ENCODE measurements at regions not wholly inside any gene's neighbourhood (a gene's known extent, or its start where the extent isn't known, plus 50 kb on each side); places are given as distances from the start of the nearest gene placed in this dataset.

DNA sequence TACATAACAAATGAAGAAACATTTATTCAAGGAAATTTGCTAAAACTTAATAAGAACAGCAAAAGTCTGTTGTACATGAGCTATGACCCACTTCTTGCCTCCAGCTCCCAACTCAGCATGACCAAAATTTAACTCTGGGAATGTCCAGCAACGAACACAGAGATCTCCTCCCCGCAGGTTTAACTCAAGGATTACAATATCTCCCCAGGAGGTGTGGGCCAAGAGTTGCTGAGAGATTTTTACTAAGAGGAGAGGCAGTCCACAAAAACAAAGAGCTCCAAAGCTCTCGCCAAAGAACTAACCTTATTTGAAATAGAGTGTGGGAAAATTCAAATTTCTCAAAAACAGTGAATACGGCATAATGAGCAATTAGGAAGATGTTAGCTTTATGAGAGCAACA lies 318.5 kb downstream of the GRB14 start:
- Histone ChIP-seq H3K27me3 (ENCODE audit: control insufficient read depth in 3 of 3, insufficient read depth in 3 of 3, low read depth in 1 of 3, low read length in 3 of 3) (no peaks in the 10 kb centered on the region), H3K9me3 (replicated peaks in 1 of 2; ENCODE audit: control insufficient read depth in 2 of 2, insufficient read depth in 1 of 2, low read depth in 1 of 2, low read length in 2 of 2) (no peaks in the 10 kb centered on the region), H2BK120ac (ENCODE audit: low read depth, low read length) (no peak overlapping the region), H2AFZ (ENCODE audit: low read length) (peak overlapping the region; percentile 59), H3K4me3 (ENCODE audit: low read length in 2 of 2) (no peak overlapping the region), H3K79me1 (ENCODE audit: low read depth, low read length) (no peaks in the 10 kb centered on the region), H2BK15ac (ENCODE audit: low read length) (no peak overlapping the region), H3K23ac (ENCODE audit: low read depth, low read length, poor library complexity) (no peak overlapping the region), H2AK5ac (ENCODE audit: low read depth, low read length) (no peak overlapping the region), H4K8ac (ENCODE audit: low read depth, low read length) (no peak overlapping the region), H4K91ac (ENCODE audit: low read depth, low read length, poor library complexity) (no peak overlapping the region), H3K4me1 (ENCODE audit: control insufficient read depth in 2 of 2, insufficient read depth in 1 of 2, low read depth in 1 of 2, low read length in 2 of 2) (no peaks in the 10 kb centered on the region), H3K9ac (ENCODE audit: low read depth, low read length, poor library complexity) (no peak overlapping the region), H2BK5ac (ENCODE audit: low read length) (no peak overlapping the region), H3K4me2 (ENCODE audit: insufficient read depth, low read length, poor library complexity, severe bottlenecking) (no peak overlapping the region), H3K14ac (ENCODE audit: low read length) (no peak overlapping the region), H3K36me3 (replicated peaks in 1 of 2; ENCODE audit: control insufficient read depth in 2 of 2, insufficient read depth in 2 of 2, low read length in 2 of 2) (no peaks in the 10 kb centered on the region), H2BK12ac (ENCODE audit: low read length) (no peak overlapping the region), H3K18ac (ENCODE audit: low read length) (no peak overlapping the region), H3K27ac (replicated peaks; ENCODE audit: low read length) (peak overlapping the region; percentile 79), H3K4ac (ENCODE audit: low read length) (no peak overlapping the region)
- WGBS, 2 donors (ENCODE audit: extremely low coverage in 2 of 2, insufficient read length in 2 of 2, insufficient replicate concordance in 1 of 2), result no CpG with 5 or more reads among the region's 4 CpGs
- DNase-seq (ENCODE audit: low spot score), result peak; percentile 59

GRCh38 chr2:164288235-164288634 lies 333.0 kb downstream of the GRB14 start:
- H2BK5ac ChIP-seq (ENCODE audit: low read length), result no peak overlapping the region
- no peak overlapping the region for H3K18ac ChIP-seq (ENCODE audit: low read length)

GRCh38 chr2:164287056-164287455 lies 334.2 kb downstream of the GRB14 start:
- no CpG with 5 or more reads among the region's 2 CpGs for WGBS, 2 donors (ENCODE audit: extremely low coverage in 2 of 2, insufficient read length in 2 of 2, insufficient replicate concordance in 1 of 2)
- no peak overlapping the region for H2AFZ ChIP-seq (ENCODE audit: low read length)
- H2BK120ac ChIP-seq (ENCODE audit: low read depth, low read length), result no peak overlapping the region
- H3K18ac ChIP-seq (ENCODE audit: low read length), result no peak overlapping the region
- no peak for DNase-seq (ENCODE audit: low spot score)
- no peak overlapping the region for H4K91ac ChIP-seq (ENCODE audit: low read depth, low read length, poor library complexity)
- H3K4ac ChIP-seq (ENCODE audit: low read length), result no peak overlapping the region
- no peaks in the 10 kb centered on the region for H3K36me3 ChIP-seq (replicated peaks in 1 of 2; ENCODE audit: control insufficient read depth in 2 of 2, insufficient read depth in 2 of 2, low read length in 2 of 2)
- H2AK5ac ChIP-seq (ENCODE audit: low read depth, low read length), result no peak overlapping the region
- H3K79me1 ChIP-seq (ENCODE audit: low read depth, low read length), result no peaks in the 10 kb centered on the region
- no peak overlapping the region for H3K4me3 ChIP-seq (ENCODE audit: low read length in 2 of 2)
- no peak overlapping the region for H3K14ac ChIP-seq (ENCODE audit: low read length)
- no peaks in the 10 kb centered on the region for H3K27me3 ChIP-seq (ENCODE audit: control insufficient read depth in 3 of 3, insufficient read depth in 3 of 3, low read depth in 1 of 3, low read length in 3 of 3)
- H4K8ac ChIP-seq (ENCODE audit: low read depth, low read length), result no peak overlapping the region
- H3K4me1 ChIP-seq (ENCODE audit: control insufficient read depth in 2 of 2, insufficient read depth in 1 of 2, low read depth in 1 of 2, low read length in 2 of 2), result peaks cover 0 to 2% of the 10 kb centered on the region in 2 donors
- H3K27ac ChIP-seq (replicated peaks; ENCODE audit: low read length), result no peak overlapping the region
- no peak overlapping the region for H3K4me2 ChIP-seq (ENCODE audit: insufficient read depth, low read length, poor library complexity, severe bottlenecking)
- H3K9me3 ChIP-seq (replicated peaks in 1 of 2; ENCODE audit: control insufficient read depth in 2 of 2, insufficient read depth in 1 of 2, low read depth in 1 of 2, low read length in 2 of 2), result peaks cover 0 to 3% of the 10 kb centered on the region in 2 donors
- H2BK15ac ChIP-seq (ENCODE audit: low read length), result no peak overlapping the region
- no peak overlapping the region for H2BK12ac ChIP-seq (ENCODE audit: low read length)
- H3K9ac ChIP-seq (ENCODE audit: low read depth, low read length, poor library complexity), result no peak overlapping the region
- H3K23ac ChIP-seq (ENCODE audit: low read depth, low read length, poor library complexity), result no peak overlapping the region
- H2BK5ac ChIP-seq (ENCODE audit: low read length), result no peak overlapping the region

More at GRCh38 chr2:164288235-164288634, 333.0 kb downstream of the GRB14 start:
- H3K9me3 ChIP-seq (replicated peaks in 1 of 2; ENCODE audit: control insufficient read depth in 2 of 2, insufficient read depth in 1 of 2, low read depth in 1 of 2, low read length in 2 of 2), result peaks cover 0 to 3% of the 10 kb centered on the region in 2 donors
- no peak overlapping the region for H3K4me2 ChIP-seq (ENCODE audit: insufficient read depth, low read length, poor library complexity, severe bottlenecking)
- H3K4me3 ChIP-seq (ENCODE audit: low read length in 2 of 2), result no peak overlapping the region
- H3K4ac ChIP-seq (ENCODE audit: low read length), result no peak overlapping the region
- H3K14ac ChIP-seq (ENCODE audit: low read length), result no peak overlapping the region
- H2BK120ac ChIP-seq (ENCODE audit: low read depth, low read length), result no peak overlapping the region
- no peak overlapping the region for H2BK12ac ChIP-seq (ENCODE audit: low read length)
- H3K23ac ChIP-seq (ENCODE audit: low read depth, low read length, poor library complexity), result no peak overlapping the region
- no peaks in the 10 kb centered on the region for H3K27me3 ChIP-seq (ENCODE audit: control insufficient read depth in 3 of 3, insufficient read depth in 3 of 3, low read depth in 1 of 3, low read length in 3 of 3)
- WGBS, 2 donors (ENCODE audit: extremely low coverage in 2 of 2, insufficient read length in 2 of 2, insufficient replicate concordance in 1 of 2), result no CpG with 5 or more reads among the region's 4 CpGs
- no peak overlapping the region for H2AFZ ChIP-seq (ENCODE audit: low read length)
- H3K9ac ChIP-seq (ENCODE audit: low read depth, low read length, poor library complexity), result no peak overlapping the region
- H3K4me1 ChIP-seq (ENCODE audit: control insufficient read depth in 2 of 2, insufficient read depth in 1 of 2, low read depth in 1 of 2, low read length in 2 of 2), result peaks cover 0 to 2% of the 10 kb centered on the region in 2 donors
- H3K36me3 ChIP-seq (replicated peaks in 1 of 2; ENCODE audit: control insufficient read depth in 2 of 2, insufficient read depth in 2 of 2, low read length in 2 of 2), result no peaks in the 10 kb centered on the region
- H2BK15ac ChIP-seq (ENCODE audit: low read length), result no peak overlapping the region
- H4K91ac ChIP-seq (ENCODE audit: low read depth, low read length, poor library complexity), result no peak overlapping the region
- DNase-seq (ENCODE audit: low spot score), result no peak
- no peak overlapping the region for H4K8ac ChIP-seq (ENCODE audit: low read depth, low read length)
- no peak overlapping the region for H2AK5ac ChIP-seq (ENCODE audit: low read depth, low read length)
- no peaks in the 10 kb centered on the region for H3K79me1 ChIP-seq (ENCODE audit: low read depth, low read length)
- H3K27ac ChIP-seq (replicated peaks; ENCODE audit: low read length), result no peak overlapping the region

DNA sequence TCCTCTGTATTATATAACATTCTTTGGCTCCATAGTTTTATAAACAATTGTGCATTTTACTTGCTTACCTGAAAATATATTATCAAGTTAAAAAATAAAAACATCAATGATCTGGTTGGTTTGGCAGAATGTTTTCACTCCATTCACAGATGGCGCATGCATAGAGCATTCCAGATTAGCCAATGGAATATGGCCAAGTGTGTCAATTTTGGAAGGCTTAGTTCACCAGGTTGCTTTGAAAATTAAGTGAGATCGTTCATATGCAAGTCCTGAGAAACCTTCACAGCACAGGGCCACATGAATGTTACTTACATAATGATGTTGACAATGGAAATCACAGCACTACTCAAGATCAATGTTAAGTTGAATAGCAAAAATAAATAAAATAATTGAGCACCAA lies 335.7 kb downstream of the GRB14 start:
- no peak overlapping the region for H3K27ac ChIP-seq (replicated peaks; ENCODE audit: low read length)
- no peak overlapping the region for H4K8ac ChIP-seq (ENCODE audit: low read depth, low read length)
- H3K4me3 ChIP-seq (ENCODE audit: low read length in 2 of 2), result no peak overlapping the region
- no peaks in the 10 kb centered on the region for H3K79me1 ChIP-seq (ENCODE audit: low read depth, low read length)
- no peak overlapping the region for H2BK15ac ChIP-seq (ENCODE audit: low read length)
- no peak overlapping the region for H3K14ac ChIP-seq (ENCODE audit: low read length)
- H3K4me2 ChIP-seq (ENCODE audit: insufficient read depth, low read length, poor library complexity, severe bottlenecking), result no peak overlapping the region
- no peak overlapping the region for H3K9ac ChIP-seq (ENCODE audit: low read depth, low read length, poor library complexity)
- no peak for DNase-seq (ENCODE audit: low spot score)
- no peaks in the 10 kb centered on the region for H3K36me3 ChIP-seq (replicated peaks in 1 of 2; ENCODE audit: control insufficient read depth in 2 of 2, insufficient read depth in 2 of 2, low read length in 2 of 2)
- no peak overlapping the region for H2BK12ac ChIP-seq (ENCODE audit: low read length)
- H3K27me3 ChIP-seq (ENCODE audit: control insufficient read depth in 3 of 3, insufficient read depth in 3 of 3, low read depth in 1 of 3, low read length in 3 of 3), result no peaks in the 10 kb centered on the region
- H3K9me3 ChIP-seq (replicated peaks in 1 of 2; ENCODE audit: control insufficient read depth in 2 of 2, insufficient read depth in 1 of 2, low read depth in 1 of 2, low read length in 2 of 2), result peaks cover 0 to 3% of the 10 kb centered on the region in 2 donors
- whole genome bisulfite sequencing, 2 donors (ENCODE audit: extremely low coverage in 2 of 2, insufficient read length in 2 of 2, insufficient replicate concordance in 1 of 2), result no CpG with 5 or more reads among the region's 2 CpGs
- H3K23ac ChIP-seq (ENCODE audit: low read depth, low read length, poor library complexity), result no peak overlapping the region
- H2BK120ac ChIP-seq (ENCODE audit: low read depth, low read length), result no peak overlapping the region
- H3K4ac ChIP-seq (ENCODE audit: low read length), result no peak overlapping the region
- no peak overlapping the region for H2AK5ac ChIP-seq (ENCODE audit: low read depth, low read length)
- peaks cover 0 to 2% of the 10 kb centered on the region in 2 donors for H3K4me1 ChIP-seq (ENCODE audit: control insufficient read depth in 2 of 2, insufficient read depth in 1 of 2, low read depth in 1 of 2, low read length in 2 of 2)
- H4K91ac ChIP-seq (ENCODE audit: low read depth, low read length, poor library complexity), result no peak overlapping the region
- no peak overlapping the region for H2BK5ac ChIP-seq (ENCODE audit: low read length)
- H2AFZ ChIP-seq (ENCODE audit: low read length), result no peak overlapping the region
- no peak overlapping the region for H3K18ac ChIP-seq (ENCODE audit: low read length)

Measured in neuronal stem cell (in vitro differentiated cells).